Activated CD8-positive, alpha-beta T cell treated with anti-CD3 and anti-CD28 coated beads, Interleukin-2, amount 10 ng/mL, durations not matched to agents 7 days and 5 days (primary cell): ENCODE measurements at regions not wholly inside any gene's neighbourhood (a gene's known extent, or its start where the extent isn't known, plus 50 kb on each side); places are given as distances from the start of the nearest gene placed in this dataset.
"Not testable (repeated sequence)": the region's sequence is repeated elsewhere in the genome, so short reads cannot be mapped to it uniquely, and the experiment has no call there.

ENCODE experiments used
- ATAC-seq: fragments of 150-1000 bp; cut with Tn5 transposase; one replicate; pipeline ENCODE4 v1.10.0; 2021; ENCODE audit warnings: moderate library complexity
- CTCF ChIA-PET: fragments of 350-600 bp; sonication (Branson Sonifier 250); formaldehyde crosslinking; loops from one replicate; lab custom pipeline; 2021; ENCODE audit warnings: antibody characterized with exemption; lab: Charles Lee
- POLR2A ChIA-PET: fragments of 350-600 bp; sonication (Branson Sonifier 250); formaldehyde crosslinking; loops from one replicate; lab custom pipeline; 2021; ENCODE audit warnings: antibody characterized with exemption; lab: Charles Lee
- DNase-seq: peaks from one replicate; pipeline ENCODE4 v3.0.0-alpha.2; 2020
- H3K27ac Mint-ChIP-seq: one replicate; pipeline ENCODE4 v1.8.0; 2021; ENCODE audit warnings: mild to moderate bottlenecking, mixed read lengths
- H3K27me3 Mint-ChIP-seq: one replicate; pipeline ENCODE4 v1.8.0; 2021; ENCODE audit warnings: low read depth, mixed read lengths
- H3K36me3 Mint-ChIP-seq: one replicate; pipeline ENCODE4 v1.8.0; 2021; ENCODE audit warnings: low read depth, mixed read lengths
- H3K4me1 Mint-ChIP-seq: one replicate; pipeline ENCODE4 v1.8.0; 2021; ENCODE audit warnings: low read depth, mixed read lengths
- H3K4me3 Mint-ChIP-seq: one replicate; pipeline ENCODE4 v1.8.0; 2021; ENCODE audit warnings: mild to moderate bottlenecking, mixed read lengths
- H3K9me3 Mint-ChIP-seq: one replicate; pipeline ENCODE4 v1.8.0; 2022; ENCODE audit warnings: mixed read lengths; ENCODE audit not compliant: insufficient read depth

DNA sequence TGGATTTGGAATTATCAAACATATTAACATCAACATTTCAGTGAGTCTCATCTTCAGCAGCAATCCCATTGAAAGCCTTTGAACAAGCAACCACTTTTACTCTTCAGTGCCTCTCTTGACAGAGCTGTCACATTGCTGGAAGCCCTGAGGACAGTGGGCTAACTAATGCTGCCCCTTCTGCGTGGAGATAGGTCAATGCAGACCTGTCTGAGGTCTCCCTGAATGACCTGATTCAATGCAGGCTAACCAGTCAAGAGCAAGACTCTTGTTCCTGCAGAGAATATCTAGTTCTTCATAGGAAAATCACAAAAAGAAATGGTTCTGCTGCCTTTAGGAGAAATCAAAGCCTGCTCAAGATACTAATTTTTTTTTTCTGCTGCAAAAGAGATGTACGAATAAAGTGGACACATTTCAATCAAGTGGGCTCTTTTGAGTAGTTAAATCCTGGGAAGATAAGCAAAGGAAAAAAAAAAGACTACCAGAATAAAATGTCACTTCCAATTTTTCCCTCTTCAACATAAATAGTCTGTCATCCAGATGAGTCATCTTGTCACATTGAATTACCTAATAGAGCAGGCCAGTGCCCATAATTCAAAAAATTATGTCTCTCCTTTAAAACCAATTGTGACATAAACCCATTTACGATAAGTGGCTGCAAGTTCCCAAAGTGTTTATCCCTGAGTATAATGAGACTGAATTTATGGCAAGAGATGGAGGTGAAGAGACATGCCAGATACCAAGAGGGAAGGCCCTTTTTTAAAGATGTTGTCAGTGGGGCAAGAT is 1269.0 kb upstream of the DDX18 start:
- peaks cover 11% of the 10 kb centered on the region for H3K9me3 Mint-ChIP-seq
- no peak overlapping the region for H3K27ac Mint-ChIP-seq
- no peaks in the 10 kb centered on the region for H3K27me3 Mint-ChIP-seq
- ATAC-seq = no peak
- no peaks in the 10 kb centered on the region for H3K36me3 Mint-ChIP-seq
- H3K4me1 Mint-ChIP-seq = no peaks in the 10 kb centered on the region
- DNase-seq = no peak
- CTCF ChIA-PET = no interaction called here
- no peak overlapping the region for H3K4me3 Mint-ChIP-seq
- POLR2A ChIA-PET = no interaction called here

- H3K27me3 Mint-ChIP-seq, H3K4me3 Mint-ChIP-seq, DNase-seq, POLR2A ChIA-PET, H3K4me1 Mint-ChIP-seq, ATAC-seq, CTCF ChIA-PET, H3K27ac Mint-ChIP-seq, H3K36me3 Mint-ChIP-seq: not testable (repeated sequence)
- peaks cover 18% of the 10 kb centered on the region for H3K9me3 Mint-ChIP-seq
These were observed 1261.6 kb upstream of the DDX18 start for GRCh38 chr2:116552738-116553419.

DNA sequence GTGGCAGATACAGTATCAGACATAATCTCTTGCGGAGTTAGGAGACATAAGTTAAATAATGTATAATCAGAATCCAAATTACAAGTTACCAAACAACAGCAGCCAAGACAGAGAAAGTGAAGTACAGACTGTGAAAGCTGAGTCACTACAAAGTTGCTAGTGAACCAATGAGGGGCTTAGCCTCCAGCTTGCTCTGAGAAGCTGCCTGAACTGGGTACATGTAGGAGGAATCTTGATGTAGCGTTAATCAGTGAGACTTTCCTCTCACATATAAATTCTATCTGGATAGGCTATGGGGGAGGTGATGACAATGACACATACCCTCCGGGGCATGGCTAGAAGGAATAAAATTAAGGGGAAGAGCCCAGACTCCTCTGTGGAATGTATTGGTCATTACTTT is 1234.3 kb upstream of the DDX18 start:
- Mint-ChIP-seq H3K27me3 (no peaks in the 10 kb centered on the region), H3K36me3 (no peaks in the 10 kb centered on the region), H3K4me3 (no peak overlapping the region), H3K4me1 (no peaks in the 10 kb centered on the region), H3K27ac (no peak overlapping the region), H3K9me3 (peaks cover 8% of the 10 kb centered on the region)
- CTCF ChIA-PET = no interaction called here
- no peak for DNase-seq
- POLR2A ChIA-PET = no interaction called here
- ATAC-seq = no peak

DNA sequence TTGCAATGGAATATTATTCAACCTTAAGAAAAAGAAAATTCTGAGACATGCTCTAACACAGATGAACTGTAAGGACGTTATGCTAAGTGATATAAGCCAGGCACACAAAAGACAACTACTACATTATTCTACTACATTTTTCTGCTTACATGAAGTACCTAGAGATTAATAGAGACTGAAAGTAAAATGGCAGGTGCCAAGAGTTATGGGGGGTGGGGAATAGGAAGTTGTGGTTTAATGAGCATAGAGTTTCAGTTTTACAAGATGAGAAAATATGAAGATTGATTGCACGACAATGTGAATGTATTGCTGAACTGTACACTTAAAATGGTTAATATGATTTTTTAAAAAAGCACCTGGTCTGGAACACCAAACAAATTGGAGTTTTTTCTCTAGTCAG is 1231.6 kb upstream of the DDX18 start:
- no peaks in the 10 kb centered on the region for H3K27me3 Mint-ChIP-seq
- no peak for ATAC-seq
- no peak for DNase-seq
- ChIA-PET CTCF (no interaction called here), POLR2A (no interaction called here)
- H3K4me1 Mint-ChIP-seq = no peaks in the 10 kb centered on the region
- H3K27ac Mint-ChIP-seq = no peak overlapping the region
- no peaks in the 10 kb centered on the region for H3K36me3 Mint-ChIP-seq
- H3K9me3 Mint-ChIP-seq = peaks cover 10% of the 10 kb centered on the region
- H3K4me3 Mint-ChIP-seq = no peak overlapping the region

GRCh38 chr2:116585669-116586327 is 1228.7 kb upstream of the DDX18 start:
- ChIA-PET POLR2A (no interaction called here), CTCF (no interaction called here)
- Mint-ChIP-seq H3K36me3 (no peaks in the 10 kb centered on the region), H3K4me3 (no peak overlapping the region), H3K9me3 (peaks cover 20% of the 10 kb centered on the region), H3K27me3 (no peaks in the 10 kb centered on the region), H3K27ac (no peak overlapping the region), H3K4me1 (no peaks in the 10 kb centered on the region)
- ATAC-seq (no peak), DNase-seq (no peak)

DNA sequence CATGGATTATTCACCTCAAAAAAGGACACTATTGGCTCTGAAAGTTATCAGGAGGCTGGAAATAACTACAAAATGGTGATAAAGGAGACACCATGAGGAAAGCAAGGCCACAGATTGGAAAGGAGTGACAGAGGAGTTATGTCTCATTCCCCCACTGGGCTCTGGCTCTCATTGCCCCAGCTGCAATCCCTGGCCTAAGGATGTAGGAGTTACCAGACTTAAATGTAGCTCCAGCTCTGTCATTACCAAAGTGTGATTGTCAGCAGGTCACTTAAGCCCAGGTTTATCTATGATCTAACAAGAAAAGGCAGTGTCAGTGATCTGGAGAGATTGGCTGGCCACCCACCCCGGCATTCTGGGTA is 1228.2 kb upstream of the DDX18 start:
- Mint-ChIP-seq H3K4me3 (no peak overlapping the region), H3K36me3 (no peaks in the 10 kb centered on the region), H3K9me3 (peaks cover 20% of the 10 kb centered on the region), H3K27ac (no peak overlapping the region), H3K4me1 (no peaks in the 10 kb centered on the region), H3K27me3 (no peaks in the 10 kb centered on the region)
- no peak for ATAC-seq
- no peak for DNase-seq
- ChIA-PET CTCF (no interaction called here), POLR2A (no interaction called here)
